HL-60 (cell line): ENCODE measurements at regions not wholly inside any gene's neighbourhood (a gene's known extent, or its start where the extent isn't known, plus 50 kb on each side); places are given as distances from the start of the nearest gene placed in this dataset.

Source experiments
- GABPA ChIP-seq: IDR thresholded peaks from 2 replicates; pipeline ENCODE4 v1.6.1; 2012; ENCODE audit warnings: low read depth
- POLR2AphosphoS5 ChIP-seq: IDR thresholded peaks from 2 replicates; pipeline ENCODE4 v1.6.1; 2012; ENCODE audit warnings: low read depth
- SPI1 ChIP-seq: IDR thresholded peaks from 2 replicates; pipeline ENCODE4 v1.6.1; 2012; ENCODE audit warnings: low read depth, mild to moderate bottlenecking, borderline replicate concordance
- TF ChIP-seq, protein P1 (sequence below): IDR thresholded peaks from one replicate; pipeline ENCODE4 v1.5.1; 2011; ENCODE audit warnings: low read length, control low read depth, inconsistent platforms; ENCODE audit not compliant: insufficient read depth
- TF ChIP-seq, protein P2 (sequence below): IDR thresholded peaks from 2 replicates; pipeline ENCODE4 v1.6.1; 2012; ENCODE audit warnings: low read depth; ENCODE audit not compliant: insufficient replicate concordance

DNA sequence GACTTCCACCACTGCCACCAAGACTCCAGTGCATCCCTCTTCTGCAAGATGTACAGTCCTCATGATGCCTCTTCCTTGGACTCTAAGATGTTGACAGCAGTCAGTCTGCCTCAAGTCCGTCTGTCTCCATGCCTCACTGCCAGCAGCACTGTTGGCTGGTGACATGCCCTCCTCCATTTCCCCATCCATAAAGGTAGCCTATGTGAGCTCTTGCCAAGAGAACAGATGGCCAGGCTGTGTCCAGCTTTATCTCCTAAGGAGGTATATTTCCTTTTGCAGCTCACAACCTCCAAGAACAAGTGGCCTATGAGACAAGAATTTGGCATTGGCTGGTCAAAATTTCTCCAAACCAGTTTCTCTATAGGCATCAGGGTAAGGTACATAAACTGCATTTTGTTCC lies 149.3 kb upstream of the HNRNPA3 start:
- TF ChIP-seq, protein P1, sequence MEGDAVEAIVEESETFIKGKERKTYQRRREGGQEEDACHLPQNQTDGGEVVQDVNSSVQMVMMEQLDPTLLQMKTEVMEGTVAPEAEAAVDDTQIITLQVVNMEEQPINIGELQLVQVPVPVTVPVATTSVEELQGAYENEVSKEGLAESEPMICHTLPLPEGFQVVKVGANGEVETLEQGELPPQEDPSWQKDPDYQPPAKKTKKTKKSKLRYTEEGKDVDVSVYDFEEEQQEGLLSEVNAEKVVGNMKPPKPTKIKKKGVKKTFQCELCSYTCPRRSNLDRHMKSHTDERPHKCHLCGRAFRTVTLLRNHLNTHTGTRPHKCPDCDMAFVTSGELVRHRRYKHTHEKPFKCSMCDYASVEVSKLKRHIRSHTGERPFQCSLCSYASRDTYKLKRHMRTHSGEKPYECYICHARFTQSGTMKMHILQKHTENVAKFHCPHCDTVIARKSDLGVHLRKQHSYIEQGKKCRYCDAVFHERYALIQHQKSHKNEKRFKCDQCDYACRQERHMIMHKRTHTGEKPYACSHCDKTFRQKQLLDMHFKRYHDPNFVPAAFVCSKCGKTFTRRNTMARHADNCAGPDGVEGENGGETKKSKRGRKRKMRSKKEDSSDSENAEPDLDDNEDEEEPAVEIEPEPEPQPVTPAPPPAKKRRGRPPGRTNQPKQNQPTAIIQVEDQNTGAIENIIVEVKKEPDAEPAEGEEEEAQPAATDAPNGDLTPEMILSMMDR: no peak
- TF ChIP-seq POLR2AphosphoS5 (no peak), GABPA (no peak), SPI1 (no peak)
- TF ChIP-seq, protein P2, sequence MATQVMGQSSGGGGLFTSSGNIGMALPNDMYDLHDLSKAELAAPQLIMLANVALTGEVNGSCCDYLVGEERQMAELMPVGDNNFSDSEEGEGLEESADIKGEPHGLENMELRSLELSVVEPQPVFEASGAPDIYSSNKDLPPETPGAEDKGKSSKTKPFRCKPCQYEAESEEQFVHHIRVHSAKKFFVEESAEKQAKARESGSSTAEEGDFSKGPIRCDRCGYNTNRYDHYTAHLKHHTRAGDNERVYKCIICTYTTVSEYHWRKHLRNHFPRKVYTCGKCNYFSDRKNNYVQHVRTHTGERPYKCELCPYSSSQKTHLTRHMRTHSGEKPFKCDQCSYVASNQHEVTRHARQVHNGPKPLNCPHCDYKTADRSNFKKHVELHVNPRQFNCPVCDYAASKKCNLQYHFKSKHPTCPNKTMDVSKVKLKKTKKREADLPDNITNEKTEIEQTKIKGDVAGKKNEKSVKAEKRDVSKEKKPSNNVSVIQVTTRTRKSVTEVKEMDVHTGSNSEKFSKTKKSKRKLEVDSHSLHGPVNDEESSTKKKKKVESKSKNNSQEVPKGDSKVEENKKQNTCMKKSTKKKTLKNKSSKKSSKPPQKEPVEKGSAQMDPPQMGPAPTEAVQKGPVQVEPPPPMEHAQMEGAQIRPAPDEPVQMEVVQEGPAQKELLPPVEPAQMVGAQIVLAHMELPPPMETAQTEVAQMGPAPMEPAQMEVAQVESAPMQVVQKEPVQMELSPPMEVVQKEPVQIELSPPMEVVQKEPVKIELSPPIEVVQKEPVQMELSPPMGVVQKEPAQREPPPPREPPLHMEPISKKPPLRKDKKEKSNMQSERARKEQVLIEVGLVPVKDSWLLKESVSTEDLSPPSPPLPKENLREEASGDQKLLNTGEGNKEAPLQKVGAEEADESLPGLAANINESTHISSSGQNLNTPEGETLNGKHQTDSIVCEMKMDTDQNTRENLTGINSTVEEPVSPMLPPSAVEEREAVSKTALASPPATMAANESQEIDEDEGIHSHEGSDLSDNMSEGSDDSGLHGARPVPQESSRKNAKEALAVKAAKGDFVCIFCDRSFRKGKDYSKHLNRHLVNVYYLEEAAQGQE: no peak
